Lower lobe of right lung (tissue), 2 donors: ENCODE measurements at regions not wholly inside any gene's neighbourhood (a gene's known extent, or its start where the extent isn't known, plus 50 kb on each side); places are given as distances from the start of the nearest gene placed in this dataset.

Source experiments
- ATAC-seq, 2 donors: fragments of 200-7000 bp; cut with Tn5 transposase; one replicate each; pipeline ENCODE4 v1.9.1; 2020 to 2022; ENCODE audit warnings: mild to moderate bottlenecking in 2 of 2, moderate library complexity in 2 of 2
- DNase-seq: peaks from one replicate; pipeline ENCODE4 v3.0.0-alpha.2; 2020
- H3K27ac ChIP-seq: fragments of 200-600 bp; one replicate; pipeline ENCODE4 v1.8.0; 2022
- H3K27me3 ChIP-seq: fragments of 200-600 bp; one replicate; pipeline ENCODE4 v1.8.0; 2022; ENCODE audit warnings: low read depth
- H3K36me3 ChIP-seq: fragments of 200-600 bp; one replicate; pipeline ENCODE4 v1.8.0; 2022; ENCODE audit warnings: mild to moderate bottlenecking
- H3K4me1 ChIP-seq: fragments of 200-600 bp; one replicate; pipeline ENCODE4 v1.8.0; 2022
- H3K4me3 ChIP-seq: fragments of 200-600 bp; one replicate; pipeline ENCODE4 v1.8.0; 2022; ENCODE audit warnings: mild to moderate bottlenecking
- H3K9me3 ChIP-seq: fragments of 200-600 bp; one replicate; pipeline ENCODE4 v1.8.0; 2022
- intact Hi-C: fragments of 100-400 bp; cut with DNase I; formaldehyde crosslinking; loops from one replicate; pipeline ENCODE4 v1.11.0; 2022
- TF ChIP-seq, protein P1 (sequence below): fragments of 200-600 bp; IDR thresholded peaks from one replicate; pipeline ENCODE4 v1.8.0; 2022; ENCODE audit warnings: antibody characterized with exemption, mild to moderate bottlenecking
- donor health status: DM: no; HTN: yes; CAD: no; lungs with severe emphysema.

DNA sequence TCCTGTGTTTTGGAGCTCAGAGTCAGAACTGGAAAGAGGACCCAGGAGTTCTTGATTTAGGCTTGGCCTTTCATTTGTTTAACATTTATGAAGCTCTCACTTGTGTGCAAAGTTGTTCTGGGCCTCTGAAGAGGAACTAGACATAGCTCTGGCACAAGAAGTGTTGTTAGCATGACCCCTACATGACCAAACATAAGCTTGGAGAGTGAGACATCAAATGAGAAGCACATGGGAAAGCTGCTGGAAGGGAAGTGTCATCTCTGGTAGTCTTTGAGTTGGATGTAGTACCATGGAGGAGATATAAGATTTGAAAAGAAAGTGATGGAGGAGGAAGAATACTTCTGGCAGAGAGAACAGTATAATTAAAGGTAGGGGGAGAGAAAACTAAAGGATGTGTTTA, 370.1 kb downstream of the ADRA2A start:
- no peaks in the 10 kb centered on the region for H3K27me3 ChIP-seq
- no peak overlapping the region for H3K4me3 ChIP-seq
- no peak overlapping the region for H3K27ac ChIP-seq
- H3K4me1 ChIP-seq: no peaks in the 10 kb centered on the region
- TF ChIP-seq, protein P1, sequence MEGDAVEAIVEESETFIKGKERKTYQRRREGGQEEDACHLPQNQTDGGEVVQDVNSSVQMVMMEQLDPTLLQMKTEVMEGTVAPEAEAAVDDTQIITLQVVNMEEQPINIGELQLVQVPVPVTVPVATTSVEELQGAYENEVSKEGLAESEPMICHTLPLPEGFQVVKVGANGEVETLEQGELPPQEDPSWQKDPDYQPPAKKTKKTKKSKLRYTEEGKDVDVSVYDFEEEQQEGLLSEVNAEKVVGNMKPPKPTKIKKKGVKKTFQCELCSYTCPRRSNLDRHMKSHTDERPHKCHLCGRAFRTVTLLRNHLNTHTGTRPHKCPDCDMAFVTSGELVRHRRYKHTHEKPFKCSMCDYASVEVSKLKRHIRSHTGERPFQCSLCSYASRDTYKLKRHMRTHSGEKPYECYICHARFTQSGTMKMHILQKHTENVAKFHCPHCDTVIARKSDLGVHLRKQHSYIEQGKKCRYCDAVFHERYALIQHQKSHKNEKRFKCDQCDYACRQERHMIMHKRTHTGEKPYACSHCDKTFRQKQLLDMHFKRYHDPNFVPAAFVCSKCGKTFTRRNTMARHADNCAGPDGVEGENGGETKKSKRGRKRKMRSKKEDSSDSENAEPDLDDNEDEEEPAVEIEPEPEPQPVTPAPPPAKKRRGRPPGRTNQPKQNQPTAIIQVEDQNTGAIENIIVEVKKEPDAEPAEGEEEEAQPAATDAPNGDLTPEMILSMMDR: no peak
- no peaks in the 10 kb centered on the region for H3K36me3 ChIP-seq
- no peaks in the 10 kb centered on the region for H3K9me3 ChIP-seq
- intact Hi-C loops: no loop called here
- DNase-seq (no peak), ATAC-seq (no peak)

DNA sequence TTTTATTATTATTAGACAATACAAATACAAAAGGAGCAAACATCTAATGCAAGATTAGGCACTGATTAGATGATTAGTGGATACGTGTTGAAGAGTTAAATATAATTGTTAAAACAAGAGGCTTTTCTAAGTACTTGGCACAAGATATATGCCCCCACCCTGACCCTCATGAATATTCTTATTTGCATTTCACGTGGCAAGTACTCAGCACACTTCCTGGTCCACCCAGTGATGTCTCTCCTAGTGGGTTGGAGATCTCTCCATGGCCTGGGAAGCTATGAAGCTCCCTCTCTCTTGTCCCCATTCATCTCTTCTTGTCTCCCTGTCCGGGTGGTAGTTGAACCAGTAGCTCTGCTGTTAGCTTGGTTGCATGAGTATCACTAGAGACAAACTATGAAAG, 375.3 kb downstream of the ADRA2A start:
- no peaks in the 10 kb centered on the region for H3K9me3 ChIP-seq
- H3K4me1 ChIP-seq: no peaks in the 10 kb centered on the region
- H3K4me3 ChIP-seq: no peak overlapping the region
- H3K36me3 ChIP-seq: no peaks in the 10 kb centered on the region
- H3K27ac ChIP-seq: no peak overlapping the region
- DNase-seq (no peak), ATAC-seq (no peak)
- intact Hi-C loops: no loop called here
- H3K27me3 ChIP-seq: no peaks in the 10 kb centered on the region
- TF ChIP-seq, protein P1: no peak

DNA sequence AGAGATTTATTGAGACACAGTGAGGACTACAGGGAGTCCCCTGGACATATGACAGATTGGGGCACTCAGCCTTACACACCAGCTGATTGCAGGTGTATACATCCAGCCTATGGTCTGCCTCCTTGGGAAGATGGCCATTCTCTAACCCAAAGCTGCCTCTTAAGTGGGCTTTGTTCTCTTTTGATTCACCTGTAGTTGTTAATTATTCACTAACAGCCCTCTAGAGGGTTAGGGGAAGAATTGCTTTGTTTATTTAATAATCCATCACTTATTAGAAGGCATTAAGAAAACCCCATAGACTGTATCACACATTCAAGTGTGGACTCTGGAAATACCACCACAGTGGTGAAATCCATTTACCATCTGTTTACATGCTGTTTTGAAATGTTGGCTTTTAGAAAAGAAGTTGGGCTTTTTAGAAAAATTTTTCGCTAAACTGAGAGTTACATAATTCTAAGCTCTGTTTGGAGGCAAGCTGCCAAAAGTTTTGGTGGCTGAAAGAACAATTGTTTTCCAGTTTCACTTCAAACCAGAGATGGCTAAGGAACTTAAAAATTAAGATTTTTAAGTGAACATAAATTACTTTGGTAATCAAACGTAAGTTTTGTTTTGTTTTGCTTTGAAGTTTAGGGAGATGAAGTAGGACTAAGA, 379.1 kb downstream of the ADRA2A start:
- TF ChIP-seq, protein P1: no peak
- DNase-seq (no peak), ATAC-seq (no peak)
- H3K9me3 ChIP-seq: no peaks in the 10 kb centered on the region
- H3K27ac ChIP-seq: no peak overlapping the region
- no peaks in the 10 kb centered on the region for H3K27me3 ChIP-seq
- H3K4me3 ChIP-seq: no peak overlapping the region
- H3K4me1 ChIP-seq: no peaks in the 10 kb centered on the region
- no peaks in the 10 kb centered on the region for H3K36me3 ChIP-seq
- intact Hi-C loops: no loop called here

DNA sequence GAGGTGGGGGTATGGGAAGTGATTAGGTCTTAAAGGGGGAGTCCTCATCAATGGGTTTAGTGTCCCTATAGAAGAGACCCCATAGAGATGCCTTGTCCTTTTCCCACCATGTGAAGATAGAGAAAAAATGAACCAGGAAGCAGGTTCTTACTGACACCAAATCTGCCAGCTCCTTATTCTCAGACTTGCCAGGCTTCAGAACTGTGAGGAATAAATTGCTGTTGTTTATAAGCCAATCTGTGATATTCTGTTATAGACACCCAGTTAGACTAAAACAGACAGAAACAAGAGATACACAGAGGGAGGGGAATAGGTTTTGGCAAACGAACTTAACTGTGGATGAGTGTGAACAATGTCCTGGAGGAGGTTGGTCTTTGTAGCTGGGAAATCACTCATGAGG, 381.4 kb downstream of the ADRA2A start:
- TF ChIP-seq, protein P1: no peak
- Histone ChIP-seq H3K4me1 (no peaks in the 10 kb centered on the region), H3K27ac (no peak overlapping the region), H3K4me3 (no peak overlapping the region), H3K36me3 (no peaks in the 10 kb centered on the region), H3K27me3 (no peaks in the 10 kb centered on the region), H3K9me3 (no peaks in the 10 kb centered on the region)
- intact Hi-C loops: no loop called here
- ATAC-seq: no peak
- DNase-seq: no peak

DNA sequence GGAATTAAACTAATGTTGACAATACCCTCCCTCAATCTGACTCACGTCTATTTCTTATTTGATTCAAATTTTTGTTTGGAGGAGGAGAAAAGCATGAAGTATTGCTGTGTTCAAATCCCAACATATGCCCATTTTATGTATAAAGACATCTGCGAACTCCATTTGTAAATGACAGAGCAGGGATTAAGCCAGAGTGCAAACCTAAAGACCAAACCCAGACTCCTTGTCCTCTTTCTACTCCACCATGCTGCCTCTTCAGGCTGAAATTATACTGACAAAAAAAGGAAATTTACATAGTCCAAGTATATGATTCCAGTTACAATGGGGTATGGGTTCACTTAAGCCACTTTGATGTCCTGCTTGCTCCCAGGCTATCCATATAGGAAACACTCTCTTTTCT, 383.1 kb downstream of the ADRA2A start:
- H3K27ac ChIP-seq: no peak overlapping the region
- no peaks in the 10 kb centered on the region for H3K4me1 ChIP-seq
- TF ChIP-seq, protein P1: no peak
- no peaks in the 10 kb centered on the region for H3K9me3 ChIP-seq
- H3K36me3 ChIP-seq: no peaks in the 10 kb centered on the region
- H3K4me3 ChIP-seq: no peak overlapping the region
- intact Hi-C loops: no loop called here
- DNase-seq: no peak
- H3K27me3 ChIP-seq: no peaks in the 10 kb centered on the region
- ATAC-seq: no peak
